ENCODE measurements at regions not wholly inside any gene's neighbourhood (a gene's known extent, or its start where the extent isn't known, plus 50 kb on each side); places are given as distances from the start of the nearest gene placed in this dataset.

DNA sequence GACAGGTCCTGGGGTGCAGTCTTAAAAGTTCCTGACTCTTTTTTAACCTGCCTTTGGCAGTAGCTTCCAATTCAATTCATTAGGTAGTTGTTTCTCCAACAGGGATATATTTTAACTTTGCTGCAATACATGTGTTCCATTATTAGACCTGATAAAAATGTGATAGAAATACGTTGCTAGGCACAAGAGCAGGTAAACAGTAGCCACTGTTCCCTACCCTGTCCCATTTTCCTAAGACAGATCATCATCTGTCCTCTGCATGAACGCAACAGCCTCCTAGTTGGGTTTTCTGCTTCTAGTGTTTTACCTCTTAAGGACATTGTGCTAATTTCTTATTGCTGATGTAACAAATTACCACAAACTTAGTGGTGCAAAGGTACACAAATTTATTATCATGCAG, 156.8 kb downstream of the SNAPC1 start:
- TF ChIP-seq, protein P1, sequence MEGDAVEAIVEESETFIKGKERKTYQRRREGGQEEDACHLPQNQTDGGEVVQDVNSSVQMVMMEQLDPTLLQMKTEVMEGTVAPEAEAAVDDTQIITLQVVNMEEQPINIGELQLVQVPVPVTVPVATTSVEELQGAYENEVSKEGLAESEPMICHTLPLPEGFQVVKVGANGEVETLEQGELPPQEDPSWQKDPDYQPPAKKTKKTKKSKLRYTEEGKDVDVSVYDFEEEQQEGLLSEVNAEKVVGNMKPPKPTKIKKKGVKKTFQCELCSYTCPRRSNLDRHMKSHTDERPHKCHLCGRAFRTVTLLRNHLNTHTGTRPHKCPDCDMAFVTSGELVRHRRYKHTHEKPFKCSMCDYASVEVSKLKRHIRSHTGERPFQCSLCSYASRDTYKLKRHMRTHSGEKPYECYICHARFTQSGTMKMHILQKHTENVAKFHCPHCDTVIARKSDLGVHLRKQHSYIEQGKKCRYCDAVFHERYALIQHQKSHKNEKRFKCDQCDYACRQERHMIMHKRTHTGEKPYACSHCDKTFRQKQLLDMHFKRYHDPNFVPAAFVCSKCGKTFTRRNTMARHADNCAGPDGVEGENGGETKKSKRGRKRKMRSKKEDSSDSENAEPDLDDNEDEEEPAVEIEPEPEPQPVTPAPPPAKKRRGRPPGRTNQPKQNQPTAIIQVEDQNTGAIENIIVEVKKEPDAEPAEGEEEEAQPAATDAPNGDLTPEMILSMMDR (IDR thresholded peaks at IDR 0.05) = no peak
- no peak for TF ChIP-seq EZH2 (IDR thresholded peaks at IDR 0.05)

Measured in neural progenitor cell (in vitro differentiated cells).